GM19452 (cell line): ENCODE measurements at regions not wholly inside any gene's neighbourhood (a gene's known extent, or its start where the extent isn't known, plus 50 kb on each side); places are given as distances from the start of the nearest gene placed in this dataset.
"Not testable (repeated sequence)": the region's sequence is repeated elsewhere in the genome, so short reads cannot be mapped to it uniquely, and the experiment has no call there.

Experiments
- ATAC-seq: cut with Tn5 transposase; IDR thresholded peaks from one replicate; pipeline ENCODE4 v1.9.1; 2021; ENCODE audit not compliant: unreplicated experiment

DNA sequence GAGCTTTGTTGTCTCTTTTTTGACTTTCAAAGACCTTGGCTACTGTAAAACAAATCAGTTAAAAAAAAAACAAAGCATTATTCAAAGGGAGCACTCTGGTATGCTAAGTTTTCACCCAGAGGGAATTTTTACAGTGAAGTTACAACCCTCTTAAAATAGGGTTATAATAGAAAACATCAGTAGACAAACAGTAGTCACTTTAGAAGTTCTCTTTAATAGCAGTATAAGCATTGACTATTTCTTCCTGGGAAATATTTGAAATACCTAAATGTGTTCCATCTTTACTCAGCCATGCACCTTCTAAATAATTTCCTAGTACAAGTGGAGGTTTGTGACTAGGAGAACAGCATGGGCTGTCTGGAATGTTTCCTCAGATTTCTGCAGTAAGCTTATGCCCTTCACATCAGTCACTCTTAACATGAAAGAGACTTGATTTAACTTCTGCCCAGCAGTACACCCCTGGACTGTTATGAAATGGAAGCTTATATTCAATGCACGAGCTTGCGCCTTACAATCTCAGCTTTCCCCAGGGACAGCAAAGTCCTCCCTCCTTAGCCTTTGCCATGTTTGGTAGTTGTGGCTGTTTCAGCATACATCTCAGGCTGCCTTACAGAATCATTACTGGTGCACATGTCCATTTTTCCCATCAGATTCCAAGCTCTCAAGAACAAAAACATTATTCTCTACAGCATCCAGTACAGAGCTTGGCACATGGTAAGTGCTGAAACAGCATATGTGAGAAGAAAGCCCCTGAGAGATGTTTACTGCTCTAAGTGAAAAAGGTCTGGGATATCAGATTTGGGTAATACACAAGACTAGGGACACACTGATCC, 191.5 kb downstream of the ZNF608 start:
- no peak for ATAC-seq

GRCh38 chr5:124553911-124554310, 192.5 kb downstream of the ZNF608 start:
- ATAC-seq: no peak

GRCh38 chr5:124552526-124552925, 193.9 kb downstream of the ZNF608 start:
- no peak for ATAC-seq

GRCh38 chr5:124551939-124552279, 194.5 kb downstream of the ZNF608 start:
- no peak for ATAC-seq

GRCh38 chr5:124550731-124551130, 195.7 kb downstream of the ZNF608 start:
- ATAC-seq: no peak

DNA sequence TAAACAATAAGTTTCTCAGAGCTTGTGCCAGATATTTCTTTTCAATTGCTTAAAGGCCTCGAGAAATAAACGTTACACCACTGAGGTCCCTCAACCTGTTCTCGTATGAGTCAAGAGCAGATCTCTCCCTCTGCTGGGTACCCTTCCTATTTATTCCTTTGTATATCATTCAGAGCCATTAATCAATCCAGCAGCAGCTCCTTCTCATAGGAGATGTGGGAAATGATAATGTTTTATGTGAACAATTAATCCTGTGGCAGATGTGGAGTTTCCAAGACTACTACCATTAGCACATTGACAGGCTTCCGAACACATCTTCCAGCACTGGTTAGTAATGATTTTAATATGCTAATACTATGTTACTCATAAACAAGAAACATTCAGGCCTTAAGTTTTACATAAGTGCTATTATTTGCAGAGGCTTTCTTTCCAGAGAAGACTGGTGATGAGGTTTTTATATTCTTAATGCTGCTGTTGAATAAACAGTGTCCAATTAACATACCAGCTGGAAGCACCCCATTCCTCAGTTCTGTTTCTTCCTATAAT, 196.5 kb downstream of the ZNF608 start:
- no peak for ATAC-seq

DNA sequence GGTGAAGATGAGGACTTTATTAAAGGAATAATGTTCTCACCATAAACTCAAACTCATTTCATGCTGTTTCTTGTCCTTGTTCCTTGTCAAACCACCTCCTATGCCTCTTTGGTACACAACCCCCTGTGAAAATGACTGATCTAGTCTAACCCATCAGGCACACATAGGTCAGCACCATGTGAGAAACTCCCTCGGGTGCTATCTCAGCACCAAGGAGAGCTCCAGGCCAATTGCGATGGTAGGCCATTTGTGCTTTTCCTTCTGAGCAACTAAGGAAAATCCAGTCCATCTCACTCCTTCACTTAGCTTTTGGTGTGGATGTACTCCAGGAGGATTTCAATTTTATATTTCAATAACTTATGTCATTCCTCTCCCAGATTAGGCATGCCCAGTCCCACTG, 199.8 kb downstream of the ZNF608 start:
- ATAC-seq: no peak

DNA sequence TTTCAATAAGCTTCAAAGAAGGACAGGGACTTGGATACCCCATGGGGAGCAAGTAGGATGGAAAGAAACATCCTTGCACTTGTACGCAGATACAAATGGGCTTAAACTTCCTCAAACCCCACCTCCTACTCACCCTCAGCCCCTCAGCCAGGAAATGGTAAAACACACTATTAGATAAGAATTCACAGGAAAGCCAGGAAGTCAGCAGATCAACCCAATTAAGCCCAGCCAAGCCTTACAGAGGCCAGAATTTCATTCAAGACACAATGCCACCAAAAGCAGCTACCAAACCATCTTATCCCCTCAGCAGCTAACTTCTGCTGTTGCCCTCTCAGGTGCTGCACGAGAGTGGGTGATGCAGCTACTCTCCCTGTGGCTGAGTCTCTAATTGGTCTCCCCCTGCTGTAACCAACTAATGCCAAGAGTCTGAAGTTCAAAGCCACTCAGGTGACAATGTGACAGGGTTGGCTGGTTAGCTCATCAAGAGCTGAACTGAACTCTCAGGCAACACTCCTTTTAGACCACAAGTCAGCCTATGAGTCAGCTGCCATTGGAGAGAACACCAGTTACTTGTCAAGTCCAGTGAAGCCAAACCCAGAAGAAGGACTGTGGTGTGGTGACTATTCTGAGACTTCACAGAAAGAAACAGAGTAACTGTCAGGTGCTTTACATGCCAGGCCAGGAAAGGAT, 201.9 kb downstream of the ZNF608 start:
- peak; percentile 99 for ATAC-seq

- no peak for ATAC-seq
Observed at GRCh38 chr5:124538931-124539330, 207.5 kb downstream of the ZNF608 start.

DNA sequence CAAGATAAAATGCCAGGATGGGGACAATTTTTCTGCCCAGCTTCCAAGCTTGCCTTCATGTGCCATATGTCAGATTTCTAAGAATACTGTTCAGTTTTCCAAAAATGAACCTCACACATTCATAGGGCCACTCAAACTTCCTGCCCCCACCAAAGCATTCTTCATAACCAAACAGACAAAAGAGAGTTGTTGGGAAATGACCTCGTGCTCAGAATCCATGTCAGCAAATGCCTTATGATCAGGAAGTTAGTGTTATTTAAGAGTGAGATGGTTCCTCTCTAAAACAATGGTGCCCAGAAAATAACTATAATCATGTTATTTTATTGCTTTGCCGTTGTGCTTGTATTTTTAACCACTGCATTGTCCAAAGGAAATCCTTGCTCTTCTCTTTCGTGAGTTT, 208.2 kb downstream of the ZNF608 start:
- no peak for ATAC-seq

DNA sequence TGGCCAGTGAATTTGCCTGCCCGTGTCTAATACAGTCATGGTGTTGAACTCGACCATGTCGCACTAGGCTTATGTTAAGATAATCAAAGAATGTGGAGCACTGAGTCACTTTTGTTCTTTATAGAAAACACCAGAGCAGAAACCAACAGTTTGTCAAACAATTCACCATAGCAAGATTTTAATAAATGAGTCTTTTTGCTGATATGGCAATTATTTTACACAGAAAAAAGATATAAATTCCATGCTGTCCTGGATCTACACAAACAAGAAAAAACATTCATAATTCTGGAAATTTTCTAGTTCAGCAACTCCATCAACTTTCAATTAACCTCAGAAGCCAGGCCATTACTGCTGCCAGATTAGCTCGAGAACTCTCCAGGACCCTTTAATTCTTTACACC, 208.9 kb downstream of the ZNF608 start:
- no peak for ATAC-seq

DNA sequence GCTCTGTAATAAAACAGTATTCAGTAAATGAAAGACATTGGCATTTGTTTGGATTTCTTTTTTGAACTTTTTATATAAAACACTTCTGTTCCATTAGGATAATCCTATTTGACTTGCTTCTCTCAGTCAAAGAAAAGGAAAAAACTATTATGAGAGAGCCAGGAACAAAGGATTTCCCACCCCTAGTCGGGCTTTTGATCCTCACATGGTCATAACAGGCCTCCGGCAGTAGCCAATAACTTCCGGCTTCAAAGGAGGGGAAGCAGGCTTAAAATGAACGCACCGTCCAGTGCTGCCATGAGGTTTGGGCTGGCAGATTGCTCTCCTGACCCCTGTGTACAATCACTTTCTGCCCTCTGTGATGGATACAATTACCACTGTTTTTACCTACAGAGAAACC, 209.3 kb downstream of the ZNF608 start:
- ATAC-seq: no peak

DNA sequence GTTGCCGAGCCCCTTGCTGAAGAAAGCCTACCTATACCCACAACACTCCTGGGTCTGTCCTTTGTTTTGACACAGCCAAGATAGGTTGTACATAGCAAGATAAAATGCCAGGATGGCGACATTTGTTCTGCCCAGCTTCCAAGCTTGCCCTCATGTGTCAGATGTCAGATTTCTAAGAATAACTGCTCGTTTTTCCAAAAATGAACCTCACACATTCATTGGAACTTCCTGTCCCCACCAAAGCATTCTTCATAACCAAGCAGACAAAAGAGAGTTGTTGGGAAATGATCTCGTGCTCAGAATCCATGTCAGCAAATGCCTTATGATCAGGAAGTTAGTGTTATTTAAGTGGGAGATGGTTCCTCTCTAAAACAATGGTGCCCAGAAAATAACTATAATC, 210.1 kb downstream of the ZNF608 start:
- ATAC-seq: no peak

- ATAC-seq: no peak
Observed at GRCh38 chr5:124530916-124531315, 215.5 kb downstream of the ZNF608 start.

DNA sequence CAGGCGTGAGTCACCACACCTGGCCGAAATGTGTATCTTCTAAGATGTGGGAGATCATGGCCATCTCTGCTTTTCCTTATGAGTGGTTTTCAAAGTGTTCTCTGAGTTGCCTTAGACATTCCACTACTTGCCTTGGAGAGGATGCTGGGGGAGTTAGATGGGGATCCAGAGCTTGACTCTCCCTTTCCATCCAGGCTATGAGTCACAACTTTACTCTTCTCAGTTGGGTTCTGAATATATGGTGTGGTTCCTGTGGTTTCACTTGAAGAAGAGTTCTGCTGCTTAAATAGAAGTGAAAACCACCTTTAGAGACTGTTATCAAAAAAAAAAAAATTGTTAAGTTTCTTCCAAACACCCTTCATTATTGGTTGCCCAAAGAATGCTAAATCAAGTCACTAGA, 217.6 kb downstream of the ZNF608 start:
- ATAC-seq: peak; percentile 45

GRCh38 chr5:124527220-124527991, 219.0 kb downstream of the ZNF608 start:
- ATAC-seq: no peak

DNA sequence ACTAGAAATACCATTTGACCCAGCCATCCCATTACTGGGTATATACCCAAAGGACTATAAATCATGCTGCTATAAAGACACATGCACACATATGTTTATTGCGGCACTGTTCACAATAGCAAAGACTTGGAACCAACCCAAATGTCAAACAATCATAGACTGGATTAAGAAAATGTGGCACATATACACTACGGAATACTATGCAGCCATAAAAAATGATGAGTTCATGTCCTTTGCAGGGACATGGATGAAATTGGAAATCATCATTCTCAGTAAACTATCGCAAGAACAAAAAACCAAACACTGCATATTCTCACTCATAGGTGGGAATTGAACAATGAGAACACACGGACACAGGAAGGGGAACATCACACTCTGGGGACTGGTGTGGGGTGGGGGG, 220.4 kb downstream of the ZNF608 start:
- ATAC-seq: not testable (repeated sequence)

- ATAC-seq: peak; percentile 88
Observed at GRCh38 chr5:124524552-124525232, 221.7 kb downstream of the ZNF608 start.

DNA sequence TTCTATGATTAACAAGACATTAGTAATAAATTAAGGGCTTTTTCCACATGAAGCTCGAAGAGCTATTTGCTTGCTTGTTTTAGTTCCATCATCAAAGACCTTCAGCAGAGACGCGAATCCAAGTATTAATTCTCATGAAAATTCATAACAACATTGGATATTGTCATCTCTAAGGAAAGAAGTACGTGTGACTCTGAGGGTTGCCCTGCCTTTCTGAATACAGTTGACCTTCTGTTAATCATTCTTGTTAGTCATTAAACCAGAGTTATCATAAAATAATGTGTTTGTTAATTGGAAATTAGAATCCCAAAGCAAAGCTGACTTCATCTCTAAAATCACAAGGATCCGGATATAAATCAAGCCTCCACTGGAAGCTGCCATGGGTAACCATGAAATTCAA, 222.5 kb downstream of the ZNF608 start:
- ATAC-seq: no peak

- ATAC-seq: no peak
Observed at GRCh38 chr5:124522992-124523391, 223.4 kb downstream of the ZNF608 start.
